ENCODE measurements at regions not wholly inside any gene's neighbourhood (a gene's known extent, or its start where the extent isn't known, plus 50 kb on each side); places are given as distances from the start of the nearest gene placed in this dataset.
A peak's percentile ranks its signal among the peaks of the same experiment; 100 is the strongest.

DNA sequence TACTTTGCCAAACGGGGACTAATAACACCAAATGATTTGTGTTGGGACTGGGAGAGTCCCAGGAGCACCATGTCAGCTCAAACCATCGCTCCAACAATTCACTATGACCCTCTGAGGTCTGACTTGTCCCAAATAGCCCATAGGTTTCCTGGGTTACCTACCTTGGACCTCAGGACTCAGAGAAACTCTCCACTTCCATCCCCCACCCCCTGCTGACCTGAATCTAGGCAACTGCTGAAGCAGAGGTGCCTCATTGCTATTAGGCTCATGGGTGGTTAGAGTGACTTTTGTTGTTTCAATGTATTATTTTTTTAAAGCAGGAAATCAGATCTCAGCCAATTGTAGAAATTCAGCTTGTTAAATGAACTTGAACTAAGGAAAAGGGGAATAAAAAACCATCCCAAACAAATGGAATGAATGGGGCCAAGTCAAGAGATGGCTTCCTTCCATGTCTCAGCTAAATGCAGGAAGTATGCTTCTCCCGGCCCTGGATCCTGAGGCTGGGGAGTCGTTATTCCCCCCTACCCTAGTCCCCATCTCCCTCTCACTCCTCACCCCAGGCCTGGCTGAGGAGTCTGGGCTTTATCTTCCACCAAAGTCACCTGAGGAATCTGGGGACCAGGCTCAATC is 80.9 kb upstream of the SLC24A4 start:
- CTCF ChIA-PET = no interaction called here
- no peaks in the 10 kb centered on the region for H3K4me1 ChIP-seq (ENCODE audit: insufficient read depth, low read length)
- H3K4me3 ChIP-seq (ENCODE audit: low read length) = no peak overlapping the region
- Mint-ChIP-seq H3K27me3 (no peaks in the 10 kb centered on the region), H3K4me1 (ENCODE audit: low read depth) (no peaks in the 10 kb centered on the region), H3K9me3 (peaks cover 19% of the 10 kb centered on the region), H3K36me3 (ENCODE audit: low read depth) (no peaks in the 10 kb centered on the region), H3K27ac (no peak overlapping the region), H3K4me3 (no peak overlapping the region)
- H3K9me3 ChIP-seq (ENCODE audit: control insufficient read depth in 1 of 2, insufficient read depth in 1 of 2, low read length in 2 of 2) = peaks cover 17 to 22% of the 10 kb centered on the region in 2 experiments
- DNase-seq (no peak), ATAC-seq (ENCODE audit: poor library complexity) (no peak)
- H3K27ac ChIP-seq (ENCODE audit: low read depth in 1 of 2, low read length in 2 of 2) = no peak overlapping the region
- H3K36me3 ChIP-seq (ENCODE audit: insufficient read depth, low read length) = no peaks in the 10 kb centered on the region
- TF ChIP-seq, protein P1, sequence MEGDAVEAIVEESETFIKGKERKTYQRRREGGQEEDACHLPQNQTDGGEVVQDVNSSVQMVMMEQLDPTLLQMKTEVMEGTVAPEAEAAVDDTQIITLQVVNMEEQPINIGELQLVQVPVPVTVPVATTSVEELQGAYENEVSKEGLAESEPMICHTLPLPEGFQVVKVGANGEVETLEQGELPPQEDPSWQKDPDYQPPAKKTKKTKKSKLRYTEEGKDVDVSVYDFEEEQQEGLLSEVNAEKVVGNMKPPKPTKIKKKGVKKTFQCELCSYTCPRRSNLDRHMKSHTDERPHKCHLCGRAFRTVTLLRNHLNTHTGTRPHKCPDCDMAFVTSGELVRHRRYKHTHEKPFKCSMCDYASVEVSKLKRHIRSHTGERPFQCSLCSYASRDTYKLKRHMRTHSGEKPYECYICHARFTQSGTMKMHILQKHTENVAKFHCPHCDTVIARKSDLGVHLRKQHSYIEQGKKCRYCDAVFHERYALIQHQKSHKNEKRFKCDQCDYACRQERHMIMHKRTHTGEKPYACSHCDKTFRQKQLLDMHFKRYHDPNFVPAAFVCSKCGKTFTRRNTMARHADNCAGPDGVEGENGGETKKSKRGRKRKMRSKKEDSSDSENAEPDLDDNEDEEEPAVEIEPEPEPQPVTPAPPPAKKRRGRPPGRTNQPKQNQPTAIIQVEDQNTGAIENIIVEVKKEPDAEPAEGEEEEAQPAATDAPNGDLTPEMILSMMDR (IDR thresholded peaks at IDR 0.05) = no peak
- intact Hi-C loops (cut with DNase I, micrococcal nuclease) = no loop called here
- POLR2A ChIA-PET = no interaction called here
- no peaks in the 10 kb centered on the region for H3K27me3 ChIP-seq (ENCODE audit: control insufficient read depth in 1 of 2, insufficient read depth in 2 of 2, low read length in 2 of 2)

DNA sequence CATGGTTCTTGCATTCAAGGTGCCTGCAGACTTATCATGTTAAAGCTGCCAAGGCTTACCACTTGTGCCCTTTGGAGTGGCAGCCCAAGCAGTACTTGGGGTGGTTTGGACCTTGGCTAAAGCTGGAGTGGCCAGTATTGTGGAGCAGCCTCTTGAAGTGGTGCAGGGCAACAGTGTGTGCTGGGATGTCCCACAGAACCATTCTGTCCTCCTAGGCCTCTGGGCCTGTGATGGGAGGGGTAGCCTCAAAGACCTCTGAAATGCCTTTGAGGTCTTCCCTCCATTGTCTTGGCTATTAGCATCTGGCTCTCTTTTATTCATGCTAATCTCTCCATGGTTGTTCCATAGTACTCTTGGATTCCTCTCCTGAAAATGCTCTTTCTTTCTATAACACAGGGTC is 78.2 kb upstream of the SLC24A4 start:
- intact Hi-C loops (cut with DNase I, micrococcal nuclease) = no loop called here
- no peak overlapping the region for H3K27ac ChIP-seq (ENCODE audit: low read depth in 1 of 2, low read length in 2 of 2)
- ATAC-seq (ENCODE audit: poor library complexity) = no peak
- Mint-ChIP-seq H3K36me3 (ENCODE audit: low read depth) (no peaks in the 10 kb centered on the region), H3K27me3 (peaks cover 4% of the 10 kb centered on the region), H3K4me1 (ENCODE audit: low read depth) (no peaks in the 10 kb centered on the region), H3K4me3 (no peak overlapping the region), H3K9me3 (peaks cover 19% of the 10 kb centered on the region), H3K27ac (no peak overlapping the region)
- ChIA-PET CTCF (no interaction called here), POLR2A (no interaction called here)
- H3K27me3 ChIP-seq (ENCODE audit: control insufficient read depth in 1 of 2, insufficient read depth in 2 of 2, low read length in 2 of 2) = no peaks in the 10 kb centered on the region
- no peak overlapping the region for H3K4me3 ChIP-seq (ENCODE audit: low read length)
- H3K36me3 ChIP-seq (ENCODE audit: insufficient read depth, low read length) = no peaks in the 10 kb centered on the region
- H3K9me3 ChIP-seq (ENCODE audit: control insufficient read depth in 1 of 2, insufficient read depth in 1 of 2, low read length in 2 of 2) = peaks cover 21 to 22% of the 10 kb centered on the region in 2 experiments
- TF ChIP-seq, protein P1 (IDR thresholded peaks at IDR 0.05) = no peak
- no peak for DNase-seq
- H3K4me1 ChIP-seq (ENCODE audit: insufficient read depth, low read length) = no peaks in the 10 kb centered on the region

DNA sequence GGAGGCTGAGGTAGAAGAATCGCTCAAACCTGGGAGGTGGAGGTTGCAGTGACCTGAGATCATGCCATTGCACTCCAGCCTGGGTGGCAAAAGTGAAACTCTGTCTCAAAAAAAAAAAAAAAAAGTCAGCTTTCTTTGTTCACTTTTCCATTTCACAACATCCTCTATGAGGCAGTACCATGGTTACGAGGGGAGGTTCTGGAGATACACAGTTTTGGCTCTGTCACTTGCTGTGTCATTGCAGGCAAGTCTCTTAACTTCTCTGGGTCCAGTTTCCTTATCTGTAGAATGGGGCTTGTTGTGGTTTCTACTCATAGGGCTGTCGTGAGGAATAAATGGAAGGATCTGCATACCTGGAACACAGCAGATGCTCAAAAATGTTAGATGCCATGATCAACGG is 75.6 kb upstream of the SLC24A4 start:
- Mint-ChIP-seq H3K4me1 (ENCODE audit: low read depth) (no peaks in the 10 kb centered on the region), H3K36me3 (ENCODE audit: low read depth) (no peaks in the 10 kb centered on the region), H3K27me3 (peaks cover 28% of the 10 kb centered on the region), H3K27ac (no peak overlapping the region), H3K9me3 (peaks cover 19% of the 10 kb centered on the region), H3K4me3 (no peak overlapping the region)
- DNase-seq (peak in 2 of 14 experiments; percentile 37 to 53), ATAC-seq (ENCODE audit: poor library complexity) (no peak)
- TF ChIP-seq, protein P1 (IDR thresholded peaks at IDR 0.05) = no peak
- intact Hi-C loops (cut with DNase I, micrococcal nuclease) = no loop called here
- ChIA-PET POLR2A (no interaction called here), CTCF (no interaction called here)
- Histone ChIP-seq H3K27ac (ENCODE audit: low read depth in 1 of 2, low read length in 2 of 2) (no peak overlapping the region), H3K4me1 (ENCODE audit: insufficient read depth, low read length) (no peaks in the 10 kb centered on the region), H3K4me3 (ENCODE audit: low read length) (no peak overlapping the region), H3K9me3 (ENCODE audit: control insufficient read depth in 1 of 2, insufficient read depth in 1 of 2, low read length in 2 of 2) (peaks cover 17 to 18% of the 10 kb centered on the region in 2 experiments), H3K36me3 (ENCODE audit: insufficient read depth, low read length) (no peaks in the 10 kb centered on the region), H3K27me3 (ENCODE audit: control insufficient read depth in 1 of 2, insufficient read depth in 2 of 2, low read length in 2 of 2) (no peaks in the 10 kb centered on the region)
